GM18868 (cell line): ENCODE measurements at regions not wholly inside any gene's neighbourhood (a gene's known extent, or its start where the extent isn't known, plus 50 kb on each side); places are given as distances from the start of the nearest gene placed in this dataset.

ENCODE experiments used
- ATAC-seq: cut with Tn5 transposase; IDR thresholded peaks from one replicate; pipeline ENCODE4 v1.9.1; 2021; ENCODE audit warnings: mild to moderate bottlenecking, moderate library complexity; ENCODE audit not compliant: unreplicated experiment

GRCh38 chr16:65445313-65446260 is 323.7 kb upstream of the CDH11 start:
- ATAC-seq, result no peak

- ATAC-seq, result no peak
Measured at GRCh38 chr16:65441501-65441900, 319.6 kb upstream of the CDH11 start.

- ATAC-seq, result no peak
Measured at GRCh38 chr16:65429504-65430181, 307.8 kb upstream of the CDH11 start.

- ATAC-seq, result no peak
Measured at GRCh38 chr16:65426484-65426883, 304.6 kb upstream of the CDH11 start.

- no peak for ATAC-seq
Measured at GRCh38 chr16:65422934-65423333, 301.1 kb upstream of the CDH11 start.

- ATAC-seq, result no peak
Measured at GRCh38 chr16:65421596-65421995, 299.7 kb upstream of the CDH11 start.

GRCh38 chr16:65418435-65418834 is 296.6 kb upstream of the CDH11 start:
- ATAC-seq, result no peak

GRCh38 chr16:65415460-65415859 is 293.6 kb upstream of the CDH11 start:
- ATAC-seq, result no peak

- no peak for ATAC-seq
Measured at GRCh38 chr16:65414284-65414984, 292.6 kb upstream of the CDH11 start.

- no peak for ATAC-seq
Measured at GRCh38 chr16:65413861-65414260, 292.0 kb upstream of the CDH11 start.

GRCh38 chr16:65410801-65411200 is 288.9 kb upstream of the CDH11 start:
- ATAC-seq, result no peak

- no peak for ATAC-seq
Measured at GRCh38 chr16:65409510-65409909, 287.6 kb upstream of the CDH11 start.

- ATAC-seq, result no peak
Measured at GRCh38 chr16:65406933-65407332, 285.1 kb upstream of the CDH11 start.

- ATAC-seq, result no peak
Measured at GRCh38 chr16:65406116-65406515, 284.3 kb upstream of the CDH11 start.

- ATAC-seq, result no peak
Measured at GRCh38 chr16:65394281-65394680, 272.4 kb upstream of the CDH11 start.

- no peak for ATAC-seq
Measured at GRCh38 chr16:65392806-65393565, 271.1 kb upstream of the CDH11 start.

- ATAC-seq, result no peak
Measured at GRCh38 chr16:65388592-65388991, 266.7 kb upstream of the CDH11 start.

GRCh38 chr16:65386672-65387071 is 264.8 kb upstream of the CDH11 start:
- no peak for ATAC-seq

GRCh38 chr16:65384441-65384840 is 262.6 kb upstream of the CDH11 start:
- ATAC-seq, result no peak

GRCh38 chr16:65377195-65377594 is 255.3 kb upstream of the CDH11 start:
- no peak for ATAC-seq

GRCh38 chr16:65376601-65377000 is 254.7 kb upstream of the CDH11 start:
- no peak for ATAC-seq
